IPS-18a (cell line): ENCODE measurements at regions not wholly inside any gene's neighbourhood (a gene's known extent, or its start where the extent isn't known, plus 50 kb on each side); places are given as distances from the start of the nearest gene placed in this dataset.

ENCODE experiments used
- H3K27ac ChIP-seq: one replicate; pipeline ENCODE4 v1.5.1; 2013; ENCODE audit warnings: low read length
- H3K27me3 ChIP-seq: one replicate; pipeline ENCODE4 v1.6.1; 2013; ENCODE audit warnings: mild to moderate bottlenecking, low read length; ENCODE audit not compliant: control insufficient read depth, insufficient read depth
- H3K36me3 ChIP-seq: one replicate; pipeline ENCODE4 v1.6.1; 2013; ENCODE audit warnings: low read depth, low read length; ENCODE audit not compliant: control insufficient read depth
- H3K4me1 ChIP-seq: one replicate; pipeline ENCODE4 v1.6.1; 2013; ENCODE audit warnings: low read depth, low read length; ENCODE audit not compliant: control insufficient read depth
- H3K4me3 ChIP-seq: one replicate; pipeline ENCODE4 v1.5.1; 2013; ENCODE audit warnings: low read length
- H3K9ac ChIP-seq: one replicate; pipeline ENCODE4 v1.6.1; 2013; ENCODE audit warnings: mild to moderate bottlenecking, low read length, moderate library complexity
- H3K9me3 ChIP-seq: one replicate; pipeline ENCODE4 v1.6.1; 2013; ENCODE audit warnings: low read depth, low read length; ENCODE audit not compliant: control insufficient read depth

- peaks cover 53% of the 10 kb centered on the region for H3K4me1 ChIP-seq
- no peaks in the 10 kb centered on the region for H3K9me3 ChIP-seq
- no peaks in the 10 kb centered on the region for H3K27me3 ChIP-seq
- no peak overlapping the region for H3K9ac ChIP-seq
- H3K36me3 ChIP-seq: no peaks in the 10 kb centered on the region
- no peak overlapping the region for H3K4me3 ChIP-seq
- H3K27ac ChIP-seq: no peak overlapping the region
Measured at GRCh38 chr4:41429280-41429669, 108.7 kb upstream of the LIMCH1 start.

- Histone ChIP-seq H3K27me3 (no peaks in the 10 kb centered on the region), H3K9me3 (no peaks in the 10 kb centered on the region), H3K27ac (no peak overlapping the region), H3K4me1 (peaks cover 53% of the 10 kb centered on the region), H3K9ac (no peak overlapping the region), H3K4me3 (no peak overlapping the region), H3K36me3 (no peaks in the 10 kb centered on the region)
Measured at GRCh38 chr4:41430792-41431191, 107.2 kb upstream of the LIMCH1 start.

- H3K4me1 ChIP-seq: peaks cover 54% of the 10 kb centered on the region
- H3K36me3 ChIP-seq: no peaks in the 10 kb centered on the region
- no peak overlapping the region for H3K9ac ChIP-seq
- no peaks in the 10 kb centered on the region for H3K27me3 ChIP-seq
- no peaks in the 10 kb centered on the region for H3K9me3 ChIP-seq
- H3K4me3 ChIP-seq: no peak overlapping the region
- H3K27ac ChIP-seq: no peak overlapping the region
Measured at GRCh38 chr4:41431276-41431675, 106.7 kb upstream of the LIMCH1 start.

DNA sequence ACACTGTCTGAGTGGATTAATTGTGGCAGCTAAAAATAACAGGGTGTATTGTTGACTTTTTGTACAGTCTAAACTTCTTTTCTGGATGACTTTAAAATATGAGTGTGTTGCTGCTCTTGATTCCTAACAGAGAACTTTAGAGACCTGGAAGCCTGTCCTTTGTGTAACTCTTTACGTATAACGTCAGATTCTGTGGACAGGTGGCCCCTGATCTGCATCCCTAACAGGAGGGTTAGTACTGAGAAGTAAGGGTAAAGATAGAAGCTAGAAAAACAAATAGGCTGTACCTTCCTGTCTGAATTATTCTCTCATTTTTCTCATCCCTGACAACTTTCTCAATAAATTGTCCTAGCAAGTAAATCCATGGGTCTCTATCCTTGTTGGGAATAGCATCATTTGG is 105.7 kb upstream of the LIMCH1 start:
- Histone ChIP-seq H3K4me1 (peaks cover 62% of the 10 kb centered on the region), H3K27ac (peak overlapping the region; percentile 1), H3K4me3 (peak overlapping the region; percentile 6), H3K9me3 (no peaks in the 10 kb centered on the region), H3K36me3 (no peaks in the 10 kb centered on the region), H3K9ac (peak overlapping the region; percentile 2), H3K27me3 (no peaks in the 10 kb centered on the region)

DNA sequence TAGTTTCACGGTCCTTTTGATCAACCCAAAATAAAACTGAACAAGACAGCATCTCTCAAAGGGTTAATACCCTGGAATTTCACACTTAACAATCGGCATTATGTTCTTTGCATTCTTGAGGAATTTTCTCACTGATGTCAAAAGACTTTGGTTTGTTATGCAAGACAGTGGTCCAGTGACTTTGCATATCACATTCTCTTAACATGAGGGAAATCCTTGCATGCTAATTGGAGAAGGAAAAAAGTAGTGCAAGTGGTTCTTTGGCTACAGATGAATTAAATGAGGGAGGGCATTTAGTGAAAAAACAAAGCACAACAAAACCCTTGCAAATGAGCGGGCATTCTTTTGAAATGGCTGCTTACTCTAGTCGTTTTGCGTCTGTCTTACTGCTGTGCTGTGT is 105.1 kb upstream of the LIMCH1 start:
- H3K9ac ChIP-seq: peak overlapping the region; percentile 24

GRCh38 chr4:41433361-41433760 is 104.6 kb upstream of the LIMCH1 start:
- H3K4me3 ChIP-seq: no peak overlapping the region
- no peaks in the 10 kb centered on the region for H3K27me3 ChIP-seq
- H3K9me3 ChIP-seq: no peaks in the 10 kb centered on the region
- peak overlapping the region; percentile 24 for H3K9ac ChIP-seq
- H3K27ac ChIP-seq: peak overlapping the region; percentile 10
- no peaks in the 10 kb centered on the region for H3K36me3 ChIP-seq
- peaks cover 56% of the 10 kb centered on the region for H3K4me1 ChIP-seq

More for the DNA sequence above, 105.1 kb upstream of the LIMCH1 start:
- H3K9me3 ChIP-seq: no peaks in the 10 kb centered on the region
- no peaks in the 10 kb centered on the region for H3K27me3 ChIP-seq
- peak overlapping the region; percentile 10 for H3K27ac ChIP-seq
- H3K4me3 ChIP-seq: peak overlapping the region; percentile 6
- no peaks in the 10 kb centered on the region for H3K36me3 ChIP-seq
- peaks cover 61% of the 10 kb centered on the region for H3K4me1 ChIP-seq

GRCh38 chr4:41435510-41435909 is 102.4 kb upstream of the LIMCH1 start:
- no peaks in the 10 kb centered on the region for H3K9me3 ChIP-seq
- no peaks in the 10 kb centered on the region for H3K27me3 ChIP-seq
- H3K9ac ChIP-seq: no peak overlapping the region
- no peak overlapping the region for H3K4me3 ChIP-seq
- peaks cover 50% of the 10 kb centered on the region for H3K4me1 ChIP-seq
- no peaks in the 10 kb centered on the region for H3K36me3 ChIP-seq
- H3K27ac ChIP-seq: no peak overlapping the region

- Histone ChIP-seq H3K36me3 (no peaks in the 10 kb centered on the region), H3K9ac (no peak overlapping the region), H3K9me3 (no peaks in the 10 kb centered on the region), H3K27ac (no peak overlapping the region), H3K4me3 (no peak overlapping the region), H3K4me1 (peaks cover 43% of the 10 kb centered on the region), H3K27me3 (no peaks in the 10 kb centered on the region)
Measured at GRCh38 chr4:41436419-41436818, 101.5 kb upstream of the LIMCH1 start.

DNA sequence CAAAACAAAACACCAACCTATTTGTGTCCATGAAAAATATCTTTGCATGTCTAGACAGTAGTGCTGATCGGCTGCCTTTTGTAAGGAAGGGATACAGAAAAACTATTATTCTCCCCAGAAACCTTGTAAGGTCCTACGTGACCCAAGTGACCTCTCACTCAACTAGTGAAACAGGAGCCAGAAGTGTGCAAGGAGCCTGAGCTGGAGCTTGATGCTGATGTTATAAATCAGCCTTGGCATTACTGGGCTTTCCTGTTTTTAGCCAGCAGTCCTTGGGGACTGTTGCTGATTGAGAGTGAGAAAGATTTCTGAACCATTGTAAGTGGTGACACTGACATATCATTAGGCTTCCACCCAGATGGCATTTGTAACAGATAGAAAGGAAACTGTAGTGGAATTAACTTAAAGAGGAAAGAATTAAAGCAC is 100.8 kb upstream of the LIMCH1 start:
- no peak overlapping the region for H3K27ac ChIP-seq
- H3K4me1 ChIP-seq: peaks cover 38% of the 10 kb centered on the region
- H3K9me3 ChIP-seq: no peaks in the 10 kb centered on the region
- no peak overlapping the region for H3K4me3 ChIP-seq
- H3K27me3 ChIP-seq: no peaks in the 10 kb centered on the region
- no peaks in the 10 kb centered on the region for H3K36me3 ChIP-seq
- no peak overlapping the region for H3K9ac ChIP-seq

- Histone ChIP-seq H3K36me3 (no peaks in the 10 kb centered on the region), H3K27me3 (no peaks in the 10 kb centered on the region), H3K27ac (no peak overlapping the region), H3K4me3 (no peak overlapping the region), H3K9me3 (no peaks in the 10 kb centered on the region), H3K9ac (no peak overlapping the region), H3K4me1 (peaks cover 22% of the 10 kb centered on the region)
Measured at GRCh38 chr4:41438931-41439297, 99.0 kb upstream of the LIMCH1 start.

DNA sequence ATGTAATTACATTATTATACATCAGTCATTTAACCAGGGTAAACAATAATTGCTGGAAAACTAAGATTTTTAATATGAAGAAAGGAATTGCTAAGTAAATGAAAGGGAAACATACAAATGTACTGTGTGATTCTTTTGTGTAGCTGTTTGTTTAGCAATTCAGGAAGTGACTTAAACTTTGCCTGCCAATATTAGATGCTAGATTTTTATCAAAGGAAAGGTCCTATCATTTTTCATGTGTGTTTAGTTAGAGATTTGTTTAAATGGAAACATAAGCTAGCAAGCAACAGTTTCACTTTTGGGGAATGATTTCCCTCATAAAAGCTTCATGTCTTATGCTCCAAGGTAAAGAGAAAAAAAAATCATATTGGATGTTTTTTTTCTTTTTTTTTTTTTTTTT is 95.1 kb upstream of the LIMCH1 start:
- Histone ChIP-seq H3K9me3 (no peaks in the 10 kb centered on the region), H3K4me1 (peaks cover 3% of the 10 kb centered on the region), H3K27ac (no peak overlapping the region), H3K9ac (no peak overlapping the region), H3K4me3 (no peak overlapping the region), H3K36me3 (no peaks in the 10 kb centered on the region), H3K27me3 (no peaks in the 10 kb centered on the region)

DNA sequence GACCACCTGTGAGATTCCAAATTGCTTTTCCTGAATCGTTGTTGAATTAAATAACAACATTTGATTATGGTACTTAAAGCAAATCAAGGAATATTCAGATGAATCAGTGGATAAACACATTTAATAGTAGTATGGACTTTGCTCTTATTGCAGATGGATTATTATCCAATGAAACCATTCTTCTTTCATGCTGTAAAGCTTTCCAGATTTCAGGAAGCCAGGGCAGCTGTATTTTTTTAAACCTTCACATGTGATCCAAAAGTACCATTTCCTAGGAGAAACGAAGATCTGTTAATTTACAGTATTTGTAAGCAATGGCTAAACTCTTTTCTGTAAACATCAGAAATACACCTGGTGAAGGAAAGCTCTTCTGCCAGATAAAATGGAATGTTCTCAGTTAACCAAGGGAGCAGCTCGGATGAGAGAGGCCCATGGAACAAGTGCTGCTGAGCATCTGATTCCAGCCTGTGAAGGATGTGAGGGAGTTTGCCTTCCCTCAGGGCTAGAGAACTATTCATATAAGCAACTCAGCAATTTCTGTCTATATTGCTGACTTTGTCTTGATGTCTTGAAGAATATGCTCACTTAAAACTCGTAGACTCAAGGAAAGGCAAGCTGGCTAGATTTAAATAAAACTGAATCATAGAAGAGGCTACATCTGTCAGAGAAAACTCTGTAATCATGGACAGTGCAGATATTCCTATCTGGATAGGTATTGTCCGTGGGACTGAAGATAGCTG is 94.4 kb upstream of the LIMCH1 start:
- no peak overlapping the region for H3K9ac ChIP-seq
- no peaks in the 10 kb centered on the region for H3K36me3 ChIP-seq
- H3K4me3 ChIP-seq: no peak overlapping the region
- H3K4me1 ChIP-seq: peaks cover 3% of the 10 kb centered on the region
- no peak overlapping the region for H3K27ac ChIP-seq
- no peaks in the 10 kb centered on the region for H3K27me3 ChIP-seq
- no peaks in the 10 kb centered on the region for H3K9me3 ChIP-seq
